NCI-H69 (cell line): ENCODE measurements at regions not wholly inside any gene's neighbourhood (a gene's known extent, or its start where the extent isn't known, plus 50 kb on each side); places are given as distances from the start of the nearest gene placed in this dataset.
A peak's percentile ranks its signal among the peaks of the same experiment; 100 is the strongest.
"Not testable (repeated sequence)": the region's sequence is repeated elsewhere in the genome, so short reads cannot be mapped to it uniquely, and the experiment has no call there.

ENCODE experiments used
- DNase-seq: peaks from one replicate; lab custom pipeline; 2025; lab: John Stamatoyannopoulos, UW

- no peak for DNase-seq
Measured at GRCh38 chr4:128758314-128758922, 51.1 kb upstream of the JADE1 start.

- DNase-seq, result peak; percentile 62
Measured at GRCh38 chr4:128757712-128758111, 51.8 kb upstream of the JADE1 start.

- DNase-seq, result no peak
Measured at GRCh38 chr4:128751354-128751753, 58.1 kb upstream of the JADE1 start.

GRCh38 chr4:128741748-128742147 is 67.8 kb upstream of the JADE1 start:
- not testable (repeated sequence) for DNase-seq

- no peak for DNase-seq
Measured at GRCh38 chr4:128737098-128737513, 72.4 kb upstream of the JADE1 start.

- DNase-seq, result no peak
Measured at GRCh38 chr4:128735714-128736113, 73.8 kb upstream of the JADE1 start.

- no peak for DNase-seq
Measured at GRCh38 chr4:128728190-128728589, 81.3 kb upstream of the JADE1 start.

- no peak for DNase-seq
Measured at GRCh38 chr4:128727658-128728057, 81.8 kb upstream of the JADE1 start.

- DNase-seq, result peak; percentile 2
Measured at GRCh38 chr4:128725405-128726055, 84.0 kb upstream of the JADE1 start.

GRCh38 chr4:128722911-128723310 is 86.6 kb upstream of the JADE1 start:
- no peak for DNase-seq

- no peak for DNase-seq
Measured at GRCh38 chr4:128721896-128722295, 87.6 kb upstream of the JADE1 start.

- no peak for DNase-seq
Measured at GRCh38 chr4:128720270-128720669, 89.2 kb upstream of the JADE1 start.

- no peak for DNase-seq
Measured at GRCh38 chr4:128718768-128719167, 90.7 kb upstream of the JADE1 start.

- no peak for DNase-seq
Measured at GRCh38 chr4:128716338-128716737, 93.2 kb upstream of the JADE1 start.

GRCh38 chr4:128715616-128716015 is 93.9 kb upstream of the JADE1 start:
- no peak for DNase-seq

GRCh38 chr4:128711361-128711760 is 98.1 kb upstream of the JADE1 start:
- peak; percentile 40 for DNase-seq

- no peak for DNase-seq
Measured at GRCh38 chr4:128709268-128709667, 100.2 kb upstream of the JADE1 start.

- DNase-seq, result no peak
Measured at GRCh38 chr4:128707864-128708263, 101.6 kb upstream of the JADE1 start.

GRCh38 chr4:128703948-128704347 is 105.6 kb upstream of the JADE1 start:
- DNase-seq, result no peak

GRCh38 chr4:128700659-128701350 is 108.7 kb upstream of the JADE1 start:
- no peak for DNase-seq

GRCh38 chr4:128698386-128698785 is 111.1 kb upstream of the JADE1 start:
- DNase-seq, result no peak

- no peak for DNase-seq
Measured at GRCh38 chr4:128697323-128697722, 112.2 kb upstream of the JADE1 start.

- DNase-seq, result no peak
Measured at GRCh38 chr4:128690011-128690410, 119.5 kb upstream of the JADE1 start.
